A549 (cell line): ENCODE measurements at regions not wholly inside any gene's neighbourhood (a gene's known extent, or its start where the extent isn't known, plus 50 kb on each side); places are given as distances from the start of the nearest gene placed in this dataset.

Experiments
- ATAC-seq, 2 experiments: fragments of 200-7000 bp in 1 of 2; fragments of >200 bp in 1 of 2; cut with Nextera tagmentation in 1 of 2; cut with Tn5 transposase in 1 of 2; 3 replicates each; pipeline versions ENCODE4 v1.8.0 to v1.9.1; 2018 to 2020; ENCODE audit warnings: mild to moderate bottlenecking in 1 of 2, moderate library complexity in 1 of 2
- CTCF ChIA-PET: fragments of 300-600 bp; sonication (Branson Sonifier 250); formaldehyde crosslinking; extraction: SDS; loops from one replicate; lab custom pipeline; 2021; ENCODE audit warnings: antibody characterized with exemption, inconsistent platforms; lab: Yijun Ruan, JAX
- POLR2A ChIA-PET: fragments of 350-600 bp; formaldehyde crosslinking; extraction: SDS; loops from one replicate; lab custom pipeline; 2021; ENCODE audit warnings: antibody characterized with exemption, inconsistent platforms; lab: Yijun Ruan, JAX
- DNase-seq, 2 experiments: peaks; one replicate each; pipeline versions ENCODE4 v3.0.0 to v3.0.0-alpha.2; 2011 to 2016; ENCODE audit warnings: low read depth in 1 of 2, low spot score in 1 of 2
- FAIRE-seq: peaks from 2 replicates; lab custom pipeline; 2011; peaks lifted over from hg19 to GRCh38; lab: Jason Lieb, UNC
- H3K27ac ChIP-seq, 2 experiments: fragments of >200 bp; sonication (Bioruptor Twin); formaldehyde crosslinking; 3 replicates each; pipeline ENCODE4 v1.5.1; 2016 to 2017
- H3K4me1 ChIP-seq: fragments of >200 bp; sonication (Bioruptor Twin); formaldehyde crosslinking; 3 replicates; pipeline ENCODE4 v1.6.1; 2016
- H3K4me2 ChIP-seq: fragments of >200 bp; sonication (Bioruptor Twin); formaldehyde crosslinking; 3 replicates; pipeline ENCODE4 v1.6.1; 2016
- H3K4me3 ChIP-seq: fragments of >200 bp; sonication (Bioruptor Twin); formaldehyde crosslinking; 3 replicates; pipeline ENCODE4 v1.5.1; 2016
- H3K9me3 ChIP-seq: fragments of >200 bp; sonication (Bioruptor Twin); formaldehyde crosslinking; 3 replicates; pipeline ENCODE4 v1.6.1; 2016
- CBX8 ChIP-seq: fragments of 200-600 bp; sonication (generic); IDR thresholded peaks from 2 replicates; pipeline ENCODE4 v1.6.1; 2016
- CEBPB ChIP-seq, 2 experiments: fragments of >200 bp in 1 of 2; sonication (Bioruptor Twin) in 1 of 2; formaldehyde crosslinking in 1 of 2; IDR thresholded peaks; 2 replicates each; pipeline ENCODE4 v1.6.1; 2012 to 2016
- FOSL2 ChIP-seq, 2 experiments: fragments of 450-650 bp in 1 of 2; fragments of >200 bp in 1 of 2; sonication (Bioruptor Twin) in 1 of 2; formaldehyde crosslinking; IDR thresholded peaks; 2 replicates each; pipeline versions ENCODE4 v1.5.0 to v1.6.1; 2016 to 2020; ENCODE audit warnings: mild to moderate bottlenecking in 1 of 2, moderate library complexity in 1 of 2
- FOXS1 ChIP-seq: fragments of 250-450 bp; sonication (Bioruptor Pico); IDR thresholded peaks from 2 replicates; pipeline ENCODE4 v1.5.0; 2020; ENCODE audit warnings: mild to moderate bottlenecking, moderate library complexity
- GATA3 ChIP-seq: IDR thresholded peaks from 2 replicates; pipeline ENCODE4 v1.6.1; 2012; ENCODE audit warnings: borderline replicate concordance
- HDAC2 ChIP-seq: fragments of 200-600 bp; sonication (generic); IDR thresholded peaks from 2 replicates; pipeline ENCODE4 v1.6.1; 2016
- HEYL ChIP-seq: fragments of 250-450 bp; sonication (Bioruptor Pico); IDR thresholded peaks from 2 replicates; pipeline ENCODE4 v1.8.0; 2021; ENCODE audit warnings: mild to moderate bottlenecking, moderate library complexity
- HOXA7 ChIP-seq: fragments of 250-450 bp; sonication (Bioruptor Pico); IDR thresholded peaks from 2 replicates; pipeline ENCODE4 v1.5.0; 2020; ENCODE audit warnings: mild to moderate bottlenecking, moderate library complexity
- JUN ChIP-seq, 2 experiments: fragments of >200 bp; sonication (Bioruptor Twin); formaldehyde crosslinking; IDR thresholded peaks; 2 replicates in 1 of 2; 3 replicates in 1 of 2; pipeline ENCODE4 v1.6.1; 2016 to 2017
- MAFK ChIP-seq: fragments of 450-650 bp; IDR thresholded peaks from 2 replicates; pipeline ENCODE4 v1.6.1; 2014; ENCODE audit not compliant: partially characterized antibody
- MAZ ChIP-seq: fragments of 150-350 bp; IDR thresholded peaks from 2 replicates; pipeline ENCODE4 v1.6.1; 2014; ENCODE audit warnings: antibody characterized with exemption, low read depth, low read length, borderline replicate concordance
- NFE2L2 ChIP-seq: fragments of 150-350 bp; conservative IDR thresholded peaks from 2 replicates; pipeline ENCODE4 v1.6.1; 2014; ENCODE audit warnings: low read length
- NPAS2 ChIP-seq: fragments of 250-450 bp; sonication (Bioruptor Pico); IDR thresholded peaks from 2 replicates; pipeline ENCODE4 v1.8.0; 2022; ENCODE audit warnings: mild to moderate bottlenecking, moderate library complexity, borderline replicate concordance
- PHF8 ChIP-seq: fragments of 200-600 bp; sonication (generic); IDR thresholded peaks from 2 replicates; pipeline ENCODE4 v1.6.1; 2016; ENCODE audit warnings: low read depth, mild to moderate bottlenecking, antibody characterized with exemption, moderate library complexity, borderline replicate concordance
- POLR2AphosphoS2 ChIP-seq: conservative IDR thresholded peaks from 2 replicates; pipeline ENCODE4 v1.6.1; 2012; ENCODE audit warnings: low read length, improper control_type of control experiment, inconsistent platforms
- RNF2 ChIP-seq: fragments of 200-600 bp; sonication (generic); IDR thresholded peaks from 2 replicates; pipeline ENCODE4 v1.6.1; 2016; ENCODE audit warnings: low read depth, mild to moderate bottlenecking, antibody characterized with exemption, moderate library complexity, borderline replicate concordance
- SMC3 ChIP-seq: fragments of >200 bp; sonication (Bioruptor Twin); formaldehyde crosslinking; IDR thresholded peaks from 3 replicates; pipeline ENCODE4 v1.6.1; 2018; ENCODE audit warnings: inconsistent platforms
- SREBF2 ChIP-seq: fragments of 450-650 bp; IDR thresholded peaks from 2 replicates; pipeline ENCODE4 v1.6.1; 2014; ENCODE audit warnings: mild to moderate bottlenecking, moderate library complexity
- TFCP2L1 ChIP-seq: fragments of 250-450 bp; sonication (Bioruptor Pico); IDR thresholded peaks from 2 replicates; pipeline ENCODE4 v1.5.0; 2021; ENCODE audit warnings: mild to moderate bottlenecking
- ZC3H11A ChIP-seq: fragments of 450-650 bp; IDR thresholded peaks from 2 replicates; pipeline ENCODE4 v1.6.1; 2014; ENCODE audit warnings: antibody characterized with exemption, mild to moderate bottlenecking
- ZFP36 ChIP-seq: fragments of 450-650 bp; IDR thresholded peaks from 2 replicates; pipeline ENCODE4 v1.6.1; 2014; ENCODE audit warnings: borderline replicate concordance; ENCODE audit not compliant: partially characterized antibody
- ZSCAN20 ChIP-seq: fragments of 250-450 bp; sonication (Bioruptor Pico); IDR thresholded peaks from 2 replicates; pipeline ENCODE4 v1.8.0; 2022; ENCODE audit warnings: mild to moderate bottlenecking, moderate library complexity
- WGBS: methylation state at CpG from one replicate; pipeline ENCODE4 v1.1.6; 2017; ENCODE audit errors: missing lambda C conversion rate; 5-methylcytosine and 5-hydroxymethylcytosine counted together
- TF ChIP-seq, protein P1 (sequence below): fragments of >200 bp; sonication (Bioruptor Twin); formaldehyde crosslinking; IDR thresholded peaks from 3 replicates; pipeline ENCODE4 v1.5.1; 2016
- TF ChIP-seq, protein P2 (sequence below): IDR thresholded peaks from 2 replicates; pipeline ENCODE4 v1.6.1; 2012
- TF ChIP-seq, protein P3 (sequence below): fragments of 450-650 bp; IDR thresholded peaks from 2 replicates; pipeline ENCODE4 v1.6.1; 2014; ENCODE audit warnings: antibody characterized with exemption
- TF ChIP-seq, protein P4 (sequence below): fragments of >200 bp; sonication (Bioruptor Twin); formaldehyde crosslinking; IDR thresholded peaks from 2 replicates; pipeline ENCODE4 v1.6.1; 2016
- TF ChIP-seq, protein P5 (sequence below): IDR thresholded peaks from 2 replicates; pipeline ENCODE4 v1.6.1; 2012; ENCODE audit warnings: low read depth, borderline replicate concordance
- TF ChIP-seq, protein P6 (sequence below): fragments of 200-600 bp; sonication (generic); IDR thresholded peaks from 2 replicates; pipeline ENCODE4 v1.6.1; 2016; ENCODE audit warnings: antibody characterized with exemption, mild to moderate bottlenecking, moderate library complexity

DNA sequence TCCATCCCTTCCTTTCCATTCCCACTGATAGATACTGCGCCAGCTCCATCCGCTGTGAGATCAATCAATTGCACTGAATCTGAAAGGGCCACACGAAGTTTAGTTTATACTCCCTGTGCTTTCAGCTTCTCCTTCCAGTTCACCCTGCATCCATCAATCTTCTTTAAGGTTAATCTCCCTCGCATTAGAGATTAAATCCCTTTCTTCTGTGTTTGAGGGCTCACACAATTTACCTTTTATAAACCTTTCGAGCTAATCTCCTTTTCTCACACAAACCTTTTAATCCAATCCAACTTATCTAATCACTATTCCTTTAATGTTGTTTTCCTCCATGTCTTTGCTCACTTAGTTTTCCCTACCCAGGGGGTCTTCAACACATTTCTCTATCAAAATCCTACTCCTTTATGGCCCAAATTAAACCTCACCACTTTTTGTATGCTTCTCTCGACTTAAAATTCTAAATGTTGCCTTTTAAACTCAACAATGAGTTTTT is 64.6 kb upstream of the HAPLN1 start:
- TF ChIP-seq, protein P1, sequence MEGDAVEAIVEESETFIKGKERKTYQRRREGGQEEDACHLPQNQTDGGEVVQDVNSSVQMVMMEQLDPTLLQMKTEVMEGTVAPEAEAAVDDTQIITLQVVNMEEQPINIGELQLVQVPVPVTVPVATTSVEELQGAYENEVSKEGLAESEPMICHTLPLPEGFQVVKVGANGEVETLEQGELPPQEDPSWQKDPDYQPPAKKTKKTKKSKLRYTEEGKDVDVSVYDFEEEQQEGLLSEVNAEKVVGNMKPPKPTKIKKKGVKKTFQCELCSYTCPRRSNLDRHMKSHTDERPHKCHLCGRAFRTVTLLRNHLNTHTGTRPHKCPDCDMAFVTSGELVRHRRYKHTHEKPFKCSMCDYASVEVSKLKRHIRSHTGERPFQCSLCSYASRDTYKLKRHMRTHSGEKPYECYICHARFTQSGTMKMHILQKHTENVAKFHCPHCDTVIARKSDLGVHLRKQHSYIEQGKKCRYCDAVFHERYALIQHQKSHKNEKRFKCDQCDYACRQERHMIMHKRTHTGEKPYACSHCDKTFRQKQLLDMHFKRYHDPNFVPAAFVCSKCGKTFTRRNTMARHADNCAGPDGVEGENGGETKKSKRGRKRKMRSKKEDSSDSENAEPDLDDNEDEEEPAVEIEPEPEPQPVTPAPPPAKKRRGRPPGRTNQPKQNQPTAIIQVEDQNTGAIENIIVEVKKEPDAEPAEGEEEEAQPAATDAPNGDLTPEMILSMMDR, result no peak
- no peak for TF ChIP-seq RNF2
- no peak for TF ChIP-seq FOXS1 (CRISPR knock-in tag)
- no peak for TF ChIP-seq SMC3
- no peak for TF ChIP-seq TFCP2L1 (CRISPR knock-in tag)
- TF ChIP-seq FOSL2 (IDR thresholded peaks at IDR 0.05), result no peak
- TF ChIP-seq FOSL2 (CRISPR knock-in tag; IDR thresholded peaks at IDR 0.05), result no peak
- TF ChIP-seq, protein P2, sequence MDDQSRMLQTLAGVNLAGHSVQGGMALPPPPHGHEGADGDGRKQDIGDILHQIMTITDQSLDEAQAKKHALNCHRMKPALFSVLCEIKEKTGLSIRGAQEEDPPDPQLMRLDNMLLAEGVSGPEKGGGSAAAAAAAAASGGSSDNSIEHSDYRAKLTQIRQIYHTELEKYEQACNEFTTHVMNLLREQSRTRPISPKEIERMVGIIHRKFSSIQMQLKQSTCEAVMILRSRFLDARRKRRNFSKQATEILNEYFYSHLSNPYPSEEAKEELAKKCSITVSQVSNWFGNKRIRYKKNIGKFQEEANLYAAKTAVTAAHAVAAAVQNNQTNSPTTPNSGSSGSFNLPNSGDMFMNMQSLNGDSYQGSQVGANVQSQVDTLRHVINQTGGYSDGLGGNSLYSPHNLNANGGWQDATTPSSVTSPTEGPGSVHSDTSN, result no peak
- TF ChIP-seq NPAS2 (CRISPR knock-in tag), result no peak
- TF ChIP-seq, protein P3, sequence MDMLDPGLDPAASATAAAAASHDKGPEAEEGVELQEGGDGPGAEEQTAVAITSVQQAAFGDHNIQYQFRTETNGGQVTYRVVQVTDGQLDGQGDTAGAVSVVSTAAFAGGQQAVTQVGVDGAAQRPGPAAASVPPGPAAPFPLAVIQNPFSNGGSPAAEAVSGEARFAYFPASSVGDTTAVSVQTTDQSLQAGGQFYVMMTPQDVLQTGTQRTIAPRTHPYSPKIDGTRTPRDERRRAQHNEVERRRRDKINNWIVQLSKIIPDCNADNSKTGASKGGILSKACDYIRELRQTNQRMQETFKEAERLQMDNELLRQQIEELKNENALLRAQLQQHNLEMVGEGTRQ, result no peak
- no peak for TF ChIP-seq POLR2AphosphoS2
- no peak for TF ChIP-seq ZC3H11A
- TF ChIP-seq MAFK, result no peak
- TF ChIP-seq NFE2L2, result no peak
- TF ChIP-seq SREBF2, result no peak
- no peak for TF ChIP-seq HDAC2
- TF ChIP-seq PHF8, result no peak
- no peak for TF ChIP-seq HOXA7
- no peak for TF ChIP-seq CEBPB (IDR thresholded peaks at IDR 0.05)
- TF ChIP-seq JUN (IDR thresholded peaks at IDR 0.05), result no peak
- TF ChIP-seq, all 56 proteins: peak for 0
- POLR2A ChIA-PET, result no interaction called here
- FAIRE-seq, result no peak
- Histone ChIP-seq H3K4me1 (no peaks in the 10 kb centered on the region), H3K4me2 (no peak overlapping the region), H3K4me3 (no peak overlapping the region), H3K27ac (no peak overlapping the region), H3K9me3 (no peaks in the 10 kb centered on the region)
- CTCF ChIA-PET, result no interaction called here
- DNase-seq, result no peak
- WGBS, result 36% methylated on average over 6 of the region's 6 CpGs
- ATAC-seq, result no peak

DNA sequence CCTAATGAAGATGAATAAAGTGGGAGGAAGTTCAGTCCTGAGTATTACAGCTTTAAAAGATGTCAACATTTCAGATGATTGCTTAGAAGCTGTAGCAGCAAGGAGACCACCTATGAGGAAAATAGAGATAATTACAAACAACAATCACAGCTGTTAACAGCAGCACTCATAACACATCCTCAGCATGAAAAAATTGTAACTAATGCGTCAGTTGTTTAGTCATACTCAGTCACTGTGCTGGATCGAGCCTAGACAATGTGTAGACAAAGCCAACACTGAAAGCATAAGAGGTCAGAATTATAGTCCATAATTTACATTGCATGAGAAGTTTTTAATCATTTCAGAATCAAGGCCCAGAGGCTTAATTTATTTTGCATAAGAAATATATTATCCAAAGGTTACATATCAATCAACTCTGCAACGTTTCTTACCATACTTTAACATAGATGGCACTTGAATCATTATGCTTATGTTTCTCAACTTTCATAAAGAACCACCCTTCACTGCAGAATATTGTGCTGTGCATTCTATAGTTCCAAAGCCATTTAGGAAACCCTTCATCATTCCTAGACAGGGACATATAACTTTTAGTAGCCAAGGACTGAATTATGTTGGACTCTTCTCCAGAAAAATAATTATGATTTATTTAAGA is 60.2 kb upstream of the HAPLN1 start:
- H3K4me1 ChIP-seq, result peaks cover 15% of the 10 kb centered on the region
- H3K27ac ChIP-seq, result no peak overlapping the region
- no peak overlapping the region for H3K4me2 ChIP-seq
- no peaks in the 10 kb centered on the region for H3K9me3 ChIP-seq
- DNase-seq, result no peak
- TF ChIP-seq, protein P4, sequence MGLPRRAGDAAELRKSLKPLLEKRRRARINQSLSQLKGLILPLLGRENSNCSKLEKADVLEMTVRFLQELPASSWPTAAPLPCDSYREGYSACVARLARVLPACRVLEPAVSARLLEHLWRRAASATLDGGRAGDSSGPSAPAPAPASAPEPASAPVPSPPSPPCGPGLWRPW, result no peak
- no peak for TF ChIP-seq FOSL2 (IDR thresholded peaks at IDR 0.05)
- no peak for TF ChIP-seq FOSL2 (CRISPR knock-in tag; IDR thresholded peaks at IDR 0.05)
- TF ChIP-seq MAFK, result no peak
- TF ChIP-seq HEYL (CRISPR knock-in tag), result no peak
- TF ChIP-seq, protein P5, sequence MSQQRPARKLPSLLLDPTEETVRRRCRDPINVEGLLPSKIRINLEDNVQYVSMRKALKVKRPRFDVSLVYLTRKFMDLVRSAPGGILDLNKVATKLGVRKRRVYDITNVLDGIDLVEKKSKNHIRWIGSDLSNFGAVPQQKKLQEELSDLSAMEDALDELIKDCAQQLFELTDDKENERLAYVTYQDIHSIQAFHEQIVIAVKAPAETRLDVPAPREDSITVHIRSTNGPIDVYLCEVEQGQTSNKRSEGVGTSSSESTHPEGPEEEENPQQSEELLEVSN, result no peak
- no peak for TF ChIP-seq GATA3
- no peak for TF ChIP-seq MAZ
- TF ChIP-seq SREBF2, result no peak
- no peak for TF ChIP-seq CBX8
- no peak for TF ChIP-seq ZFP36
- TF ChIP-seq ZSCAN20, result no peak
- TF ChIP-seq, protein P6, sequence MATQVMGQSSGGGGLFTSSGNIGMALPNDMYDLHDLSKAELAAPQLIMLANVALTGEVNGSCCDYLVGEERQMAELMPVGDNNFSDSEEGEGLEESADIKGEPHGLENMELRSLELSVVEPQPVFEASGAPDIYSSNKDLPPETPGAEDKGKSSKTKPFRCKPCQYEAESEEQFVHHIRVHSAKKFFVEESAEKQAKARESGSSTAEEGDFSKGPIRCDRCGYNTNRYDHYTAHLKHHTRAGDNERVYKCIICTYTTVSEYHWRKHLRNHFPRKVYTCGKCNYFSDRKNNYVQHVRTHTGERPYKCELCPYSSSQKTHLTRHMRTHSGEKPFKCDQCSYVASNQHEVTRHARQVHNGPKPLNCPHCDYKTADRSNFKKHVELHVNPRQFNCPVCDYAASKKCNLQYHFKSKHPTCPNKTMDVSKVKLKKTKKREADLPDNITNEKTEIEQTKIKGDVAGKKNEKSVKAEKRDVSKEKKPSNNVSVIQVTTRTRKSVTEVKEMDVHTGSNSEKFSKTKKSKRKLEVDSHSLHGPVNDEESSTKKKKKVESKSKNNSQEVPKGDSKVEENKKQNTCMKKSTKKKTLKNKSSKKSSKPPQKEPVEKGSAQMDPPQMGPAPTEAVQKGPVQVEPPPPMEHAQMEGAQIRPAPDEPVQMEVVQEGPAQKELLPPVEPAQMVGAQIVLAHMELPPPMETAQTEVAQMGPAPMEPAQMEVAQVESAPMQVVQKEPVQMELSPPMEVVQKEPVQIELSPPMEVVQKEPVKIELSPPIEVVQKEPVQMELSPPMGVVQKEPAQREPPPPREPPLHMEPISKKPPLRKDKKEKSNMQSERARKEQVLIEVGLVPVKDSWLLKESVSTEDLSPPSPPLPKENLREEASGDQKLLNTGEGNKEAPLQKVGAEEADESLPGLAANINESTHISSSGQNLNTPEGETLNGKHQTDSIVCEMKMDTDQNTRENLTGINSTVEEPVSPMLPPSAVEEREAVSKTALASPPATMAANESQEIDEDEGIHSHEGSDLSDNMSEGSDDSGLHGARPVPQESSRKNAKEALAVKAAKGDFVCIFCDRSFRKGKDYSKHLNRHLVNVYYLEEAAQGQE, result no peak
- ATAC-seq, result no peak
- 36% methylated on average over 3 of the region's 3 CpGs for WGBS
- FAIRE-seq, result no peak
- ChIA-PET CTCF (no interaction called here), POLR2A (no interaction called here)
- no peak overlapping the region for H3K4me3 ChIP-seq
